ENCODE measurements at regions not wholly inside any gene's neighbourhood (a gene's known extent, or its start where the extent isn't known, plus 50 kb on each side); places are given as distances from the start of the nearest gene placed in this dataset.

- POLR2A ChIA-PET: no interaction called here
- no peak for ATAC-seq (ENCODE audit: poor library complexity)
- intact Hi-C loops (cut with DNase I, micrococcal nuclease): no loop called here
Measured at GRCh38 chr2:59776726-59777008, 776.8 kb downstream of the BCL11A start.

GRCh38 chr2:59774821-59775433 is 778.5 kb downstream of the BCL11A start:
- Histone ChIP-seq H3K27ac (ENCODE audit: low read depth in 1 of 2, low read length in 2 of 2) (no peak overlapping the region), H3K36me3 (ENCODE audit: insufficient read depth, low read length) (no peaks in the 10 kb centered on the region), H3K27me3 (ENCODE audit: control insufficient read depth in 1 of 2, insufficient read depth in 2 of 2, low read length in 2 of 2) (no peaks in the 10 kb centered on the region), H3K4me3 (ENCODE audit: low read length) (no peak overlapping the region), H3K9me3 (ENCODE audit: control insufficient read depth in 1 of 2, insufficient read depth in 1 of 2, low read length in 2 of 2) (no peaks in the 10 kb centered on the region), H3K4me1 (ENCODE audit: insufficient read depth, low read length) (no peaks in the 10 kb centered on the region)
- H3K27ac Mint-ChIP-seq: no peak overlapping the region
- DNase-seq: no peak
- ChIA-PET CTCF (no interaction called here), POLR2A (no interaction called here)
- no peaks in the 10 kb centered on the region for H3K4me1 Mint-ChIP-seq (ENCODE audit: low read depth)
- no peak for ATAC-seq (ENCODE audit: poor library complexity)
- no peak for TF ChIP-seq CTCF (IDR thresholded peaks at IDR 0.05)
- intact Hi-C loops (cut with DNase I, micrococcal nuclease): no loop called here
- H3K4me3 Mint-ChIP-seq: no peak overlapping the region
- no peaks in the 10 kb centered on the region for H3K9me3 Mint-ChIP-seq
- no peaks in the 10 kb centered on the region for H3K36me3 Mint-ChIP-seq (ENCODE audit: low read depth)
- no peaks in the 10 kb centered on the region for H3K27me3 Mint-ChIP-seq

More at GRCh38 chr2:59776726-59777008, 776.8 kb downstream of the BCL11A start:
- CTCF ChIA-PET: no interaction called here
- Histone ChIP-seq H3K4me1 (ENCODE audit: insufficient read depth, low read length) (no peaks in the 10 kb centered on the region), H3K9me3 (ENCODE audit: control insufficient read depth in 1 of 2, insufficient read depth in 1 of 2, low read length in 2 of 2) (no peaks in the 10 kb centered on the region), H3K27ac (ENCODE audit: low read depth in 1 of 2, low read length in 2 of 2) (no peak overlapping the region), H3K27me3 (ENCODE audit: control insufficient read depth in 1 of 2, insufficient read depth in 2 of 2, low read length in 2 of 2) (no peaks in the 10 kb centered on the region), H3K36me3 (ENCODE audit: insufficient read depth, low read length) (no peaks in the 10 kb centered on the region), H3K4me3 (ENCODE audit: low read length) (no peak overlapping the region)
- no peak for TF ChIP-seq CTCF (IDR thresholded peaks at IDR 0.05)
- no peak overlapping the region for H3K4me3 Mint-ChIP-seq
- H3K9me3 Mint-ChIP-seq: no peaks in the 10 kb centered on the region
- no peaks in the 10 kb centered on the region for H3K27me3 Mint-ChIP-seq
- no peak for DNase-seq
- no peaks in the 10 kb centered on the region for H3K4me1 Mint-ChIP-seq (ENCODE audit: low read depth)
- H3K36me3 Mint-ChIP-seq (ENCODE audit: low read depth): no peaks in the 10 kb centered on the region
- H3K27ac Mint-ChIP-seq: no peak overlapping the region

GRCh38 chr2:59770651-59771050 is 782.8 kb downstream of the BCL11A start:
- ChIA-PET CTCF (no interaction called here), POLR2A (no interaction called here)
- H3K27me3 Mint-ChIP-seq: no peaks in the 10 kb centered on the region
- Histone ChIP-seq H3K27ac (ENCODE audit: low read depth in 1 of 2, low read length in 2 of 2) (no peak overlapping the region), H3K27me3 (ENCODE audit: control insufficient read depth in 1 of 2, insufficient read depth in 2 of 2, low read length in 2 of 2) (no peaks in the 10 kb centered on the region), H3K36me3 (ENCODE audit: insufficient read depth, low read length) (no peaks in the 10 kb centered on the region), H3K4me3 (ENCODE audit: low read length) (no peak overlapping the region), H3K4me1 (ENCODE audit: insufficient read depth, low read length) (no peaks in the 10 kb centered on the region), H3K9me3 (ENCODE audit: control insufficient read depth in 1 of 2, insufficient read depth in 1 of 2, low read length in 2 of 2) (no peaks in the 10 kb centered on the region)
- no peak overlapping the region for H3K27ac Mint-ChIP-seq
- ATAC-seq (ENCODE audit: poor library complexity): no peak
- H3K4me3 Mint-ChIP-seq: no peak overlapping the region
- no peaks in the 10 kb centered on the region for H3K36me3 Mint-ChIP-seq (ENCODE audit: low read depth)
- intact Hi-C loops (cut with DNase I, micrococcal nuclease): no loop called here
- TF ChIP-seq CTCF (IDR thresholded peaks at IDR 0.05): no peak
- no peak for DNase-seq
- no peaks in the 10 kb centered on the region for H3K4me1 Mint-ChIP-seq (ENCODE audit: low read depth)
- no peaks in the 10 kb centered on the region for H3K9me3 Mint-ChIP-seq

Measured in CD4-positive, alpha-beta T cell (primary cell).